Endothelial cell of umbilical vein (primary cell): ENCODE measurements at regions not wholly inside any gene's neighbourhood (a gene's known extent, or its start where the extent isn't known, plus 50 kb on each side); places are given as distances from the start of the nearest gene placed in this dataset.

Experiments used
- BruUV-seq: library from RNA; stranded (reverse); fragments of 400-500 nt; replicated peaks from 2 replicates; lab custom pipeline; 2021; lab: Mats Ljungman, UMichigan
- CTCF ChIA-PET: fragments of 300-600, 350-600 bp; sonication (Branson Sonifier 250); formaldehyde crosslinking; loops from one replicate; lab custom pipeline; 2021; ENCODE audit warnings: antibody characterized with exemption, inconsistent platforms; lab: Charles Lee
- POLR2A ChIA-PET: fragments of 300-600, 350-600 bp; sonication (Branson Sonifier 250); formaldehyde crosslinking; loops from one replicate; lab custom pipeline; 2021; ENCODE audit warnings: antibody characterized with exemption, inconsistent platforms; lab: Charles Lee
- DNase-seq: peaks from one replicate; pipeline ENCODE4 v3.0.0-alpha.2; 2011; ENCODE audit warnings: low read depth, low spot score
- FAIRE-seq: peaks from 2 replicates; lab custom pipeline; 2011; peaks lifted over from hg19 to GRCh38; lab: Jason Lieb, UNC
- H2AFZ ChIP-seq: 2 replicates; pipeline ENCODE4 v1.6.0; 2012; ENCODE audit warnings: low read depth, low read length, control low read depth, inconsistent platforms
- H3K27ac ChIP-seq: 2 replicates; pipeline ENCODE4 v1.5.1; 2011; ENCODE audit warnings: low read depth, mild to moderate bottlenecking, control low read depth, low read length, moderate library complexity; ENCODE audit not compliant: insufficient read depth
- H3K27me3 ChIP-seq, 2 experiments: 2 replicates each; pipeline versions ENCODE4 v1.6.0 to v1.6.1; 2011; ENCODE audit warnings: low read length in 2 of 2, mixed read lengths in 1 of 2; ENCODE audit not compliant: control insufficient read depth in 2 of 2, insufficient read depth in 2 of 2
- H3K36me3 ChIP-seq, 2 experiments: 2 replicates in 1 of 2; 3 replicates in 1 of 2; pipeline ENCODE4 v1.5.1; 2011; ENCODE audit warnings: low read length in 2 of 2, mild to moderate bottlenecking in 1 of 2, moderate library complexity in 1 of 2; ENCODE audit not compliant: control insufficient read depth in 2 of 2, insufficient read depth in 2 of 2; ENCODE audit errors: extremely low read depth in 1 of 2
- H3K4me1 ChIP-seq: 3 replicates; pipeline ENCODE4 v1.5.1; 2011; ENCODE audit warnings: mild to moderate bottlenecking, low read length; ENCODE audit not compliant: control insufficient read depth, insufficient read depth; ENCODE audit errors: extremely low read depth
- H3K4me2 ChIP-seq: 2 replicates; pipeline ENCODE4 v1.6.1; 2011; ENCODE audit warnings: low read length, control low read depth, mixed read lengths; ENCODE audit not compliant: insufficient read depth
- H3K4me3 ChIP-seq, 3 experiments: fragments of 200-600 bp in 1 of 3; sonication (generic), shearing (Covaris generic) in 1 of 3; replicated peaks in 1 of 3; 2 replicates each; pipeline ENCODE4 v1.5.1; 2011 to 2016; ENCODE audit warnings: control low read depth in 3 of 3, low read length in 3 of 3, mild to moderate bottlenecking in 2 of 3, inconsistent platforms in 1 of 3, low read depth in 1 of 3, moderate library complexity in 1 of 3; ENCODE audit not compliant: insufficient read depth in 1 of 3
- H3K79me2 ChIP-seq: 2 replicates; pipeline ENCODE4 v1.6.0; 2012; ENCODE audit warnings: low read length, inconsistent platforms; ENCODE audit not compliant: control insufficient read depth, insufficient read depth
- H3K9ac ChIP-seq: replicated peaks from 2 replicates; pipeline ENCODE3; 2011; ENCODE audit warnings: low read length, control low read depth; ENCODE audit not compliant: insufficient read depth; ENCODE audit errors: extremely low read depth
- H3K9me1 ChIP-seq: replicated peaks from 3 replicates; pipeline ENCODE4 v1.6.0; 2011; ENCODE audit warnings: mild to moderate bottlenecking, low read length; ENCODE audit not compliant: control insufficient read depth, insufficient read depth; ENCODE audit errors: extremely low read depth
- H3K9me3 ChIP-seq: replicated peaks from 2 replicates; pipeline ENCODE4 v1.5.1; 2012; ENCODE audit warnings: low read length, inconsistent platforms; ENCODE audit not compliant: control insufficient read depth, insufficient read depth
- H4K20me1 ChIP-seq: replicated peaks from 2 replicates; pipeline ENCODE3; 2011; ENCODE audit warnings: mild to moderate bottlenecking, low read length; ENCODE audit not compliant: control insufficient read depth, insufficient read depth; ENCODE audit errors: extremely low read depth
- EZH2 ChIP-seq: IDR thresholded peaks from 2 replicates; pipeline ENCODE4 v1.6.1; 2012; ENCODE audit warnings: borderline replicate concordance, low read depth, mild to moderate bottlenecking, moderate library complexity, low read length, inconsistent platforms; ENCODE audit not compliant: severe bottlenecking
- FOS ChIP-seq: IDR thresholded peaks from 2 replicates; pipeline ENCODE4 v1.6.1; 2011; ENCODE audit warnings: mild to moderate bottlenecking, low read length, moderate library complexity, borderline replicate concordance; ENCODE audit not compliant: insufficient read depth
- GATA2 ChIP-seq: IDR thresholded peaks from 2 replicates; pipeline ENCODE4 v1.7.0; 2011; ENCODE audit warnings: low read depth, mild to moderate bottlenecking, moderate library complexity, mixed read lengths, low read length; ENCODE audit not compliant: insufficient read length, insufficient read depth
- JUN ChIP-seq: IDR thresholded peaks from 2 replicates; pipeline ENCODE4 v1.6.1; 2011; ENCODE audit warnings: borderline replicate concordance, low read depth; ENCODE audit not compliant: insufficient read length, insufficient read depth
- MYC ChIP-seq: IDR thresholded peaks from one replicate; pipeline ENCODE4 v1.6.1; 2011; ENCODE audit warnings: mild to moderate bottlenecking, low read depth, low read length
- POLR2A ChIP-seq: IDR thresholded peaks from 2 replicates; pipeline ENCODE4 v1.6.1; 2012; ENCODE audit warnings: low read depth, mild to moderate bottlenecking, control low read depth, low read length
- POLR2AphosphoS5 ChIP-seq: IDR thresholded peaks from 2 replicates; pipeline ENCODE4 v1.6.1; 2012; ENCODE audit warnings: low read depth, mild to moderate bottlenecking, control low read depth, low read length, moderate library complexity; ENCODE audit not compliant: insufficient read depth
- dilution Hi-C: fragments of 300-500 bp; cut with MboI; formaldehyde crosslinking; loops from one replicate; pipeline ENCODE4 v1.15.0; 2019; ENCODE audit warnings: low sequenced_read_pairs; ENCODE audit not compliant: extremely low pct_ligation_motif_present
- intact Hi-C: fragments of 100-400 bp; cut with micrococcal nuclease; formaldehyde crosslinking; loops from one replicate; pipeline ENCODE4 v1.10.0; 2022
- TF ChIP-seq, protein P1 (sequence below): IDR thresholded peaks from 2 replicates; pipeline ENCODE4 v1.6.1; 2011; ENCODE audit not compliant: insufficient read depth, insufficient read length
- TF ChIP-seq, protein P2 (sequence below), 2 donors: IDR thresholded peaks; 1 replicate in 1 of 2; 2 replicates in 1 of 2; pipeline ENCODE4 v1.5.1; 2011; ENCODE audit warnings: low read length in 2 of 2, mild to moderate bottlenecking in 2 of 2, moderate library complexity in 2 of 2, control low read depth in 1 of 2, inconsistent platforms in 1 of 2, low read depth in 1 of 2; ENCODE audit not compliant: insufficient read depth in 1 of 2; ENCODE audit errors: extremely low read depth in 1 of 2

DNA sequence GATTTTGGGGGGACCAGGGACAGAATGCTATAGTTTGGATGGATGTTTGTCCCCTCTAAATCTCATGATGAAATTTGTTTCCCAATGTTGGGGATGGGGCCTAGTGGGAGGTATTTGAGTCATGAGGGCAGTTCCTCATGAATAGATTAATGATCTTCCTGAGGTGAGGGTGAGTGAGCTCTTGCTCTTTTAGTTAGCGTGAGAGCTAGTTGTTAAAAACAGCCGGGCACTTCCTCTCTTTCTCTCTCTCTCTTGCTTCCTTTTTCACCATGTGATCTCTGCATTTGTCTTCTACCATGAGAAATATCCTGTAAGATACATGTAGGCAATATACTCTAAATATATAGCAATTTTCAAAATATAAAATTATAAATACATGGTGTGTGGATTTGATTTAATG lies 290.8 kb upstream of the PCDH9 start:
- Histone ChIP-seq H3K4me1 (no peaks in the 10 kb centered on the region), H3K27ac (no peak overlapping the region), H4K20me1 (no peaks in the 10 kb centered on the region), H3K79me2 (no peaks in the 10 kb centered on the region), H3K4me3 (no peak overlapping the region), H3K4me2 (no peak overlapping the region), H3K36me3 (no peaks in the 10 kb centered on the region), H2AFZ (no peak overlapping the region), H3K27me3 (no peaks in the 10 kb centered on the region), H3K9me1 (no peaks in the 10 kb centered on the region), H3K9ac (no peak overlapping the region), H3K9me3 (no peaks in the 10 kb centered on the region)
- no peak for TF ChIP-seq POLR2AphosphoS5
- TF ChIP-seq GATA2: no peak
- no peak for TF ChIP-seq MYC
- TF ChIP-seq, protein P1, sequence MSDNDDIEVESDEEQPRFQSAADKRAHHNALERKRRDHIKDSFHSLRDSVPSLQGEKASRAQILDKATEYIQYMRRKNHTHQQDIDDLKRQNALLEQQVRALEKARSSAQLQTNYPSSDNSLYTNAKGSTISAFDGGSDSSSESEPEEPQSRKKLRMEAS: no peak
- no peak for TF ChIP-seq JUN
- TF ChIP-seq POLR2A: no peak
- no peak for TF ChIP-seq FOS
- TF ChIP-seq EZH2: no peak
- TF ChIP-seq, protein P2, sequence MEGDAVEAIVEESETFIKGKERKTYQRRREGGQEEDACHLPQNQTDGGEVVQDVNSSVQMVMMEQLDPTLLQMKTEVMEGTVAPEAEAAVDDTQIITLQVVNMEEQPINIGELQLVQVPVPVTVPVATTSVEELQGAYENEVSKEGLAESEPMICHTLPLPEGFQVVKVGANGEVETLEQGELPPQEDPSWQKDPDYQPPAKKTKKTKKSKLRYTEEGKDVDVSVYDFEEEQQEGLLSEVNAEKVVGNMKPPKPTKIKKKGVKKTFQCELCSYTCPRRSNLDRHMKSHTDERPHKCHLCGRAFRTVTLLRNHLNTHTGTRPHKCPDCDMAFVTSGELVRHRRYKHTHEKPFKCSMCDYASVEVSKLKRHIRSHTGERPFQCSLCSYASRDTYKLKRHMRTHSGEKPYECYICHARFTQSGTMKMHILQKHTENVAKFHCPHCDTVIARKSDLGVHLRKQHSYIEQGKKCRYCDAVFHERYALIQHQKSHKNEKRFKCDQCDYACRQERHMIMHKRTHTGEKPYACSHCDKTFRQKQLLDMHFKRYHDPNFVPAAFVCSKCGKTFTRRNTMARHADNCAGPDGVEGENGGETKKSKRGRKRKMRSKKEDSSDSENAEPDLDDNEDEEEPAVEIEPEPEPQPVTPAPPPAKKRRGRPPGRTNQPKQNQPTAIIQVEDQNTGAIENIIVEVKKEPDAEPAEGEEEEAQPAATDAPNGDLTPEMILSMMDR (IDR thresholded peaks at IDR 0.05; ENCODE audit: extremely low read depth in 1 of 2, insufficient read depth in 1 of 2, low read depth in 1 of 2, low read length in 2 of 2): no peak
- FAIRE-seq (no peak), DNase-seq (no peak)
- ChIA-PET POLR2A (no interaction called here), CTCF (no interaction called here)
- intact Hi-C loops: no loop called here
- dilution Hi-C loops: no loop called here
- BruUV-seq: no TSS peak
